ENCODE measurements at regions not wholly inside any gene's neighbourhood (a gene's known extent, or its start where the extent isn't known, plus 50 kb on each side); places are given as distances from the start of the nearest gene placed in this dataset.

DNA sequence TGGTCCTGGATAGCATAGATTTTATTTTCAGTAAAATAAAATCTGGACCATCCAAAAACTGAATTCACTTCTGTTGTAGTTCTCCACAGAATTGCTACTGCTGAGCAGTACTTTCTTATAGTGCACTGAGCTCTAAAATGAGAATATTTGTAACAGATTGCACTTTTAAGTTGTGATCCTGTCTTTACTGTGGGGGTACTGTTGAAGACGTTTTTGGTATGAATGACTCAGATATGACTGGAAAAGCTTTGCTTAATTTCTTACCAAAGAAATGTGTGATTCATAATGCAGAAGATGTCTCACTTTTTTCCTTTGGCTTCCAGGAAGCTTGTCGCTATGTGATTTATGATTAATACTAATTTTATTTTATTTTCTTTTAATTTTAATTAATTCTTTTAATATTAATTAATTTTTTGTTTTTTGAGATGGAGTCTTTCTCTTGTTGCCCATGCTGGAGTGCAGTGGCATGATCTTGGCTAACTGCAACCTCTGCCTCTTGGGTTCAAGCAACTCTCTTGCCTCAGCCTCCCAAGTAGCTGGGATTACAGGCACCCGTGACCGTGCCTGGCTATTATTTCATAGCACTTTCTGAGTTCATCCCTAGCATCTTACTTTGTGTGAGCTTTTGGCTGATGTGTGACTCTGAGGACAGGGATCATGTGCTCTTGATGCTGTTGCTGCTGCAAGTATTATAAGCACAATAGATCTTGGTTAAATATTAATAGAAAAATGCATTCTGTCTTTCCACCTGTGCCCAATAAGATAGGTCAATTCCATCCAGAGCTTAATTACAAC is 557.6 kb upstream of the AMELY start:
- TF ChIP-seq CTCF (IDR thresholded peaks at IDR 0.05) (no peak), POLR2A (IDR thresholded peaks at IDR 0.05) (no peak)

Data from adrenal gland (tissue), 5 donors.